Neural cell (in vitro differentiated cells): ENCODE measurements at regions not wholly inside any gene's neighbourhood (a gene's known extent, or its start where the extent isn't known, plus 50 kb on each side); places are given as distances from the start of the nearest gene placed in this dataset.

ENCODE experiments used
- CTCF ChIP-seq: fragments of 450-650 bp; IDR thresholded peaks from 2 replicates; pipeline ENCODE4 v1.5.1; 2014; ENCODE audit warnings: antibody characterized with exemption, mild to moderate bottlenecking, moderate library complexity; ENCODE audit not compliant: poor library complexity, severe bottlenecking
- SMC3 ChIP-seq: fragments of 450-650 bp; conservative IDR thresholded peaks from 2 replicates; pipeline ENCODE4 v1.6.1; 2014; ENCODE audit warnings: antibody characterized with exemption, mild to moderate bottlenecking, moderate library complexity; ENCODE audit not compliant: poor library complexity

- TF ChIP-seq CTCF (no peak), SMC3 (no peak)
Measured at GRCh38 chr15:69730281-69731080, 277.9 kb downstream of the RPLP1 start.
